H1 (cell line): ENCODE measurements at regions not wholly inside any gene's neighbourhood (a gene's known extent, or its start where the extent isn't known, plus 50 kb on each side); places are given as distances from the start of the nearest gene placed in this dataset.

Experiments used
- CTCF ChIA-PET: fragments of 300-600 bp; sonication (Branson Sonifier 250); formaldehyde crosslinking; loops from one replicate; lab custom pipeline; 2021; ENCODE audit not compliant: partially characterized antibody; lab: Charles Lee
- POLR2A ChIA-PET: fragments of 300-600 bp; sonication (Branson Sonifier 250); formaldehyde crosslinking; loops from one replicate; lab custom pipeline; 2021; ENCODE audit warnings: inconsistent platforms; ENCODE audit not compliant: partially characterized antibody; lab: Charles Lee
- DNase-seq, 2 experiments: peaks; one replicate each; pipeline versions ENCODE4 v3.0.0 to v3.0.0-alpha.2; 2010 to 2022; ENCODE audit warnings: low spot score in 2 of 2, low read depth in 1 of 2, mixed read lengths in 1 of 2
- FAIRE-seq: peaks from 2 replicates; lab custom pipeline; 2011; peaks lifted over from hg19 to GRCh38; lab: Jason Lieb, UNC
- H2AFZ ChIP-seq: 2 replicates; pipeline ENCODE4 v1.8.1; 2012; ENCODE audit warnings: low read length, inconsistent platforms
- H2AK5ac ChIP-seq: 2 replicates; pipeline ENCODE4 v1.6.1; 2013; ENCODE audit warnings: low read depth, low read length
- H2BK120ac ChIP-seq: replicated peaks from 2 replicates; pipeline ENCODE3; 2013; ENCODE audit warnings: low read depth, low read length, inconsistent platforms
- H2BK12ac ChIP-seq: 2 replicates; pipeline ENCODE4 v1.6.1; 2013; ENCODE audit warnings: low read depth, low read length
- H2BK15ac ChIP-seq: 2 replicates; pipeline ENCODE4 v1.6.1; 2013; ENCODE audit warnings: low read length
- H2BK20ac ChIP-seq: 2 replicates; pipeline ENCODE4 v1.6.1; 2013; ENCODE audit warnings: low read length
- H2BK5ac ChIP-seq: 2 replicates; pipeline ENCODE4 v1.6.1; 2013; ENCODE audit warnings: low read depth, low read length
- H3K14ac ChIP-seq: 2 replicates; pipeline ENCODE4 v1.6.1; 2013; ENCODE audit warnings: inconsistent platforms; ENCODE audit not compliant: insufficient read length
- H3K18ac ChIP-seq: 2 replicates; pipeline ENCODE4 v1.6.1; 2013; ENCODE audit warnings: low read length; ENCODE audit errors: extremely low read depth
- H3K23ac ChIP-seq: 2 replicates; pipeline ENCODE4 v1.6.1; 2013; ENCODE audit warnings: inconsistent platforms; ENCODE audit not compliant: insufficient read length
- H3K23me2 ChIP-seq: 2 replicates; pipeline ENCODE4 v1.6.1; 2013; ENCODE audit warnings: low read depth, low read length
- H3K27ac ChIP-seq: 2 replicates; pipeline ENCODE4 v1.6.1; 2011; ENCODE audit warnings: low read depth, low read length, inconsistent platforms
- H3K27me3 ChIP-seq, 4 experiments: replicated peaks in 1 of 4; 1 replicate in 1 of 4; 2 replicates in 3 of 4; pipeline versions ENCODE4 v1.6.1 to v1.8.1; 2011 to 2013; ENCODE audit warnings: low read length in 3 of 4, mild to moderate bottlenecking in 3 of 4, inconsistent platforms in 2 of 4, mixed read lengths in 2 of 4, moderate library complexity in 1 of 4; ENCODE audit not compliant: control insufficient read depth in 3 of 4, insufficient read depth in 3 of 4; ENCODE audit errors: extremely low read depth in 1 of 4
- H3K36me3 ChIP-seq, 4 experiments: 2 replicates each; pipeline versions ENCODE4 v1.6.1 to v1.8.1; 2011 to 2013; ENCODE audit warnings: mild to moderate bottlenecking in 4 of 4, low read length in 3 of 4, moderate library complexity in 2 of 4, control low read depth in 1 of 4, inconsistent platforms in 1 of 4; ENCODE audit not compliant: insufficient read depth in 4 of 4, control insufficient read depth in 2 of 4
- H3K4ac ChIP-seq: replicated peaks from 2 replicates; pipeline ENCODE3; 2013; ENCODE audit warnings: low read length, low read depth, mixed read lengths, inconsistent platforms; ENCODE audit not compliant: insufficient read length
- H3K4me1 ChIP-seq, 4 experiments: replicated peaks in 1 of 4; 1 replicate in 1 of 4; 2 replicates in 3 of 4; pipeline versions ENCODE4 v1.6.1 to v1.8.1; 2011 to 2013; ENCODE audit warnings: low read length in 3 of 4, inconsistent platforms in 2 of 4, mixed read lengths in 1 of 4; ENCODE audit not compliant: insufficient read depth in 4 of 4, control insufficient read depth in 3 of 4
- H3K4me2 ChIP-seq, 2 experiments: 2 replicates each; pipeline versions ENCODE4 v1.6.1 to v1.8.1; 2011 to 2013; ENCODE audit warnings: low read depth in 2 of 2, low read length in 2 of 2, control low read depth in 1 of 2, inconsistent platforms in 1 of 2, mild to moderate bottlenecking in 1 of 2; ENCODE audit not compliant: insufficient read depth in 1 of 2
- H3K4me3 ChIP-seq, 4 experiments: fragments of 200-600, 300-600 bp in 1 of 4; sonication (generic), shearing (Covaris generic), sonication (Bioruptor Twin) in 1 of 4; 2 replicates each; pipeline versions ENCODE4 v1.5.1 to v1.8.1; 2011 to 2016; ENCODE audit warnings: low read length in 4 of 4, low read depth in 3 of 4, control low read depth in 2 of 4, inconsistent platforms in 2 of 4, mild to moderate bottlenecking in 2 of 4, mixed read lengths in 1 of 4, moderate library complexity in 1 of 4; ENCODE audit not compliant: insufficient read depth in 2 of 4; ENCODE audit errors: extremely low read depth in 1 of 4
- H3K56ac ChIP-seq: replicated peaks from 2 replicates; pipeline ENCODE3; 2013; ENCODE audit warnings: low read depth, mild to moderate bottlenecking, mixed read lengths, low read length, inconsistent platforms; ENCODE audit not compliant: insufficient read length
- H3K79me1 ChIP-seq: 2 replicates; pipeline ENCODE4 v1.6.1; 2013; ENCODE audit warnings: low read depth, low read length, control low read depth
- H3K79me2 ChIP-seq, 2 experiments: 2 replicates each; pipeline versions ENCODE4 v1.6.1 to v1.8.1; 2012 to 2013; ENCODE audit warnings: low read length in 2 of 2, mild to moderate bottlenecking in 2 of 2, inconsistent platforms in 1 of 2; ENCODE audit not compliant: insufficient read depth in 2 of 2, control insufficient read depth in 1 of 2
- H3K9ac ChIP-seq, 4 experiments: replicated peaks in 1 of 4; 1 replicate in 1 of 4; 2 replicates in 3 of 4; pipeline versions ENCODE4 v1.6.1 to v1.8.1; 2011 to 2013; ENCODE audit warnings: low read depth in 3 of 4, low read length in 3 of 4, control low read depth in 2 of 4, mild to moderate bottlenecking in 2 of 4, moderate library complexity in 2 of 4, inconsistent platforms in 1 of 4; ENCODE audit errors: extremely low read depth in 1 of 4
- H3K9me3 ChIP-seq, 2 experiments: 2 replicates each; pipeline versions ENCODE4 v1.6.1 to v1.8.1; 2012 to 2013; ENCODE audit warnings: mild to moderate bottlenecking in 2 of 2, moderate library complexity in 2 of 2, control low read depth in 1 of 2, inconsistent platforms in 1 of 2, low read depth in 1 of 2, low read length in 1 of 2, mixed read lengths in 1 of 2; ENCODE audit not compliant: insufficient read depth in 2 of 2
- H4K20me1 ChIP-seq, 2 experiments: replicated peaks in 1 of 2; 2 replicates each; pipeline versions ENCODE3 to v1.8.1; 2011 to 2013; ENCODE audit warnings: inconsistent platforms in 2 of 2, low read length in 2 of 2, mild to moderate bottlenecking in 1 of 2; ENCODE audit not compliant: insufficient read depth in 2 of 2, control insufficient read depth in 1 of 2
- H4K5ac ChIP-seq: 2 replicates; pipeline ENCODE4 v1.6.1; 2013; ENCODE audit warnings: low read length, low read depth, mixed read lengths, inconsistent platforms; ENCODE audit not compliant: insufficient read length
- H4K8ac ChIP-seq: 2 replicates; pipeline ENCODE4 v1.8.0; 2013; ENCODE audit warnings: mild to moderate bottlenecking, moderate library complexity, low read length, inconsistent platforms; ENCODE audit not compliant: insufficient read depth; ENCODE audit errors: extremely low read depth
- H4K91ac ChIP-seq: replicated peaks from 2 replicates; pipeline ENCODE3; 2013; ENCODE audit warnings: low read length, mixed read lengths, inconsistent platforms; ENCODE audit not compliant: insufficient read length
- CBX5 ChIP-seq: fragments of 300-800, 300-1000 bp; sonication (generic); IDR thresholded peaks from 2 replicates; pipeline ENCODE4 v1.7.1; 2016; ENCODE audit warnings: antibody characterized with exemption, low read length, low read depth
- KDM5A ChIP-seq: fragments of 200-600 bp; IDR thresholded peaks from 2 replicates; pipeline ENCODE4 v1.7.1; 2012; ENCODE audit warnings: mild to moderate bottlenecking, low read length, inconsistent platforms, mixed read lengths

GRCh38 chr9:115396071-115396529, 278.1 kb upstream of the TNC start:
- no peak overlapping the region for H2BK15ac ChIP-seq
- H3K9ac ChIP-seq = no peak overlapping the region
- no peak overlapping the region for H2BK5ac ChIP-seq
- H3K79me1 ChIP-seq = no peaks in the 10 kb centered on the region
- H4K5ac ChIP-seq = no peak overlapping the region
- no peak overlapping the region for H3K23ac ChIP-seq
- no peak overlapping the region for H3K4me3 ChIP-seq
- no peak overlapping the region for H3K14ac ChIP-seq
- H2BK120ac ChIP-seq = no peak overlapping the region
- TF ChIP-seq CBX5 (no peak), KDM5A (no peak)
- no peaks in the 10 kb centered on the region for H3K9me3 ChIP-seq
- FAIRE-seq = no peak
- H3K27ac ChIP-seq = no peak overlapping the region
- ChIA-PET CTCF (no interaction called here), POLR2A (interaction anchor here (1.5 kb wide), 1 partner anchor 89 kb away, joined by 4 read pairs; no protein-coding TSS in a partner anchor)
- H3K36me3 ChIP-seq = no peaks in the 10 kb centered on the region
- H3K4me2 ChIP-seq = no peak overlapping the region
- no peak overlapping the region for H3K56ac ChIP-seq
- DNase-seq = no peak
- no peak overlapping the region for H2BK12ac ChIP-seq
- peaks cover 0 to 8% (median 5%) of the 10 kb centered on the region in 4 experiments; a peak in 3 of 7 replicates for H3K4me1 ChIP-seq
- H3K23me2 ChIP-seq = no peaks in the 10 kb centered on the region
- H4K20me1 ChIP-seq = no peaks in the 10 kb centered on the region
- no peak overlapping the region for H2AFZ ChIP-seq
- H4K8ac ChIP-seq = no peak overlapping the region
- no peak overlapping the region for H3K18ac ChIP-seq
- no peak overlapping the region for H3K4ac ChIP-seq
- no peaks in the 10 kb centered on the region for H3K27me3 ChIP-seq
- H3K79me2 ChIP-seq = no peaks in the 10 kb centered on the region
- H4K91ac ChIP-seq = no peak overlapping the region
- no peak overlapping the region for H2AK5ac ChIP-seq
- no peak overlapping the region for H2BK20ac ChIP-seq
